Keratinocyte (primary cell): ENCODE measurements at regions not wholly inside any gene's neighbourhood (a gene's known extent, or its start where the extent isn't known, plus 50 kb on each side); places are given as distances from the start of the nearest gene placed in this dataset.

Experiments used
- CTCF ChIP-seq, 3 experiments: IDR thresholded peaks in 1 of 3; conservative IDR thresholded peaks in 1 of 3; optimal IDR thresholded peaks in 1 of 3; 2 replicates in 2 of 3; 3 replicates in 1 of 3; pipeline versions ENCODE3 to v1.5.1; 2011; ENCODE audit warnings: low read length in 3 of 3, mild to moderate bottlenecking in 3 of 3, moderate library complexity in 2 of 3, control low read depth in 1 of 3, inconsistent platforms in 1 of 3; ENCODE audit not compliant: insufficient read depth in 2 of 3; ENCODE audit errors: extremely low read depth in 1 of 3
- EZH2 ChIP-seq: IDR thresholded peaks from one replicate; pipeline ENCODE4 v1.6.1; 2012; ENCODE audit warnings: inconsistent platforms, mild to moderate bottlenecking, low read length, moderate library complexity

- TF ChIP-seq EZH2 (no peak), CTCF (optimal IDR thresholded peaks at IDR 0.05 in 1 of 3, IDR thresholded peaks at IDR 0.05 in 1 of 3, conservative IDR thresholded peaks at IDR 0.05 in 1 of 3; ENCODE audit: extremely low read depth in 1 of 3, insufficient read depth in 2 of 3, low read length in 3 of 3) (no peak)
These were observed 487.1 kb downstream of the AACS start for GRCh38 chr12:125552295-125552694.
